ENCODE measurements at regions not wholly inside any gene's neighbourhood (a gene's known extent, or its start where the extent isn't known, plus 50 kb on each side); places are given as distances from the start of the nearest gene placed in this dataset.

GRCh38 chr2:12910431-12910830 lies 193.7 kb downstream of the TRIB2 start:
- Mint-ChIP-seq H3K9me3 (ENCODE audit: unreplicated experiment) (no peaks in the 10 kb centered on the region), H3K4me3 (ENCODE audit: unreplicated experiment) (no peak overlapping the region), H3K4me1 (ENCODE audit: unreplicated experiment) (no peaks in the 10 kb centered on the region), H3K27ac (ENCODE audit: unreplicated experiment) (no peak overlapping the region), H3K27me3 (ENCODE audit: unreplicated experiment) (no peaks in the 10 kb centered on the region), H3K36me3 (ENCODE audit: low read depth, unreplicated experiment) (no peaks in the 10 kb centered on the region)
- no peak for DNase-seq (ENCODE audit: low spot score)
- TF ChIP-seq CTCF (IDR thresholded peaks at IDR 0.05; ENCODE audit: unreplicated experiment), result no peak

GRCh38 chr2:12915787-12916186 lies 199.1 kb downstream of the TRIB2 start:
- H3K27me3 Mint-ChIP-seq (ENCODE audit: unreplicated experiment), result no peaks in the 10 kb centered on the region
- TF ChIP-seq CTCF (IDR thresholded peaks at IDR 0.05; ENCODE audit: unreplicated experiment), result no peak
- no peaks in the 10 kb centered on the region for H3K36me3 Mint-ChIP-seq (ENCODE audit: low read depth, unreplicated experiment)
- no peaks in the 10 kb centered on the region for H3K9me3 Mint-ChIP-seq (ENCODE audit: unreplicated experiment)
- H3K4me1 Mint-ChIP-seq (ENCODE audit: unreplicated experiment), result no peaks in the 10 kb centered on the region
- no peak overlapping the region for H3K4me3 Mint-ChIP-seq (ENCODE audit: unreplicated experiment)
- no peak overlapping the region for H3K27ac Mint-ChIP-seq (ENCODE audit: unreplicated experiment)
- DNase-seq (ENCODE audit: low spot score), result no peak

GRCh38 chr2:12918138-12918834 lies 201.6 kb downstream of the TRIB2 start:
- Mint-ChIP-seq H3K27ac (ENCODE audit: unreplicated experiment) (no peak overlapping the region), H3K4me1 (ENCODE audit: unreplicated experiment) (no peaks in the 10 kb centered on the region)

GRCh38 chr2:12918835-12919445 lies 202.2 kb downstream of the TRIB2 start:
- H3K36me3 Mint-ChIP-seq (ENCODE audit: low read depth, unreplicated experiment), result no peaks in the 10 kb centered on the region
- no peak overlapping the region for H3K27ac Mint-ChIP-seq (ENCODE audit: unreplicated experiment)
- H3K27me3 Mint-ChIP-seq (ENCODE audit: unreplicated experiment), result no peaks in the 10 kb centered on the region
- no peaks in the 10 kb centered on the region for H3K9me3 Mint-ChIP-seq (ENCODE audit: unreplicated experiment)
- no peak for DNase-seq (ENCODE audit: low spot score)
- no peaks in the 10 kb centered on the region for H3K4me1 Mint-ChIP-seq (ENCODE audit: unreplicated experiment)
- TF ChIP-seq CTCF (IDR thresholded peaks at IDR 0.05; ENCODE audit: unreplicated experiment), result no peak
- no peak overlapping the region for H3K4me3 Mint-ChIP-seq (ENCODE audit: unreplicated experiment)

More at GRCh38 chr2:12918138-12918834, 201.6 kb downstream of the TRIB2 start:
- DNase-seq (ENCODE audit: low spot score), result no peak
- Mint-ChIP-seq H3K27me3 (ENCODE audit: unreplicated experiment) (no peaks in the 10 kb centered on the region), H3K4me3 (ENCODE audit: unreplicated experiment) (no peak overlapping the region), H3K36me3 (ENCODE audit: low read depth, unreplicated experiment) (no peaks in the 10 kb centered on the region), H3K9me3 (ENCODE audit: unreplicated experiment) (no peaks in the 10 kb centered on the region)
- TF ChIP-seq CTCF (IDR thresholded peaks at IDR 0.05; ENCODE audit: unreplicated experiment), result no peak

- Mint-ChIP-seq H3K4me3 (ENCODE audit: unreplicated experiment) (no peak overlapping the region), H3K9me3 (ENCODE audit: unreplicated experiment) (no peaks in the 10 kb centered on the region), H3K4me1 (ENCODE audit: unreplicated experiment) (no peaks in the 10 kb centered on the region), H3K36me3 (ENCODE audit: low read depth, unreplicated experiment) (no peaks in the 10 kb centered on the region), H3K27ac (ENCODE audit: unreplicated experiment) (no peak overlapping the region), H3K27me3 (ENCODE audit: unreplicated experiment) (peaks cover 3% of the 10 kb centered on the region)
- DNase-seq (ENCODE audit: low spot score), result no peak
- TF ChIP-seq CTCF (IDR thresholded peaks at IDR 0.05; ENCODE audit: unreplicated experiment), result no peak
Measured at GRCh38 chr2:12921321-12921720, 204.6 kb downstream of the TRIB2 start.
